ENCODE measurements at regions not wholly inside any gene's neighbourhood (a gene's known extent, or its start where the extent isn't known, plus 50 kb on each side); places are given as distances from the start of the nearest gene placed in this dataset.

DNA sequence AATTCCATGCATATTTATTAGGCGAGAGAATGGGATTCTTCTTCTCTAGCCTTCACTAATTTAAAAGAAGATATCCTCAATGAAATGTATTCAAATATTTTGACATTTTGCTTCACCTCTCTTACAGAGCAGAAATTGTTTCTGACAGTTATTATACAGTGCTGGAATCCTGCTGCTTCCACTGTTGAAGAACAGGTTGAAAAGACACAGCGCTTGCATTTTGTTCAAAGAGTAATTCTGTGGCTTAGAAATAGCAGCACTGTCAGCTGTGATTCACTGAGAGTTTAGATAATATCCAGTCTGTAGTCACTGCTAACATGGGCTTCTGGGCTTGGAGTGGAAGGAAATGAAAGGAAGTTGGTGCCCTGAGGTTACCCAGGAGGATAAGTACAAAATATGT lies 117.1 kb upstream of the FBXL4 start:
- TF ChIP-seq GATA2 (IDR thresholded peaks at IDR 0.05; ENCODE audit: low read depth, low read length), result no peak
- no peak for TF ChIP-seq GATA3 (IDR thresholded peaks at IDR 0.05; ENCODE audit: low read depth, low read length)

All from SH-SY5Y (cell line).